HepG2 (cell line): ENCODE measurements at regions not wholly inside any gene's neighbourhood (a gene's known extent, or its start where the extent isn't known, plus 50 kb on each side); places are given as distances from the start of the nearest gene placed in this dataset.

Source experiments
- PHF8 ChIP-seq: sonication (generic); formaldehyde crosslinking; IDR thresholded peaks from 2 replicates; pipeline ENCODE4 v1.5.0; 2020; ENCODE audit warnings: missing genetic modification reagents
- POLR2AphosphoS5 ChIP-seq: IDR thresholded peaks from 2 replicates; pipeline ENCODE4 v1.6.1; 2012; ENCODE audit warnings: low read depth, low read length
- ZBTB10 ChIP-seq: sonication (generic); formaldehyde crosslinking; IDR thresholded peaks from 2 replicates; pipeline ENCODE4 v1.4.0; 2020; ENCODE audit warnings: missing genetic modification reagents, borderline replicate concordance

GRCh38 chr13:111948811-111949210 lies 118.1 kb upstream of the SOX1 start:
- TF ChIP-seq PHF8 = no peak
- no peak for TF ChIP-seq POLR2AphosphoS5
- no peak for TF ChIP-seq ZBTB10 (CRISPR knock-in tag)
